VCaP (cell line): ENCODE measurements at regions not wholly inside any gene's neighbourhood (a gene's known extent, or its start where the extent isn't known, plus 50 kb on each side); places are given as distances from the start of the nearest gene placed in this dataset.

ENCODE experiments used
- H3K27ac ChIP-seq: fragments of 450-650 bp; 2 replicates; pipeline ENCODE4 v1.5.1; 2017
- TF ChIP-seq, protein P1 (sequence below): fragments of 450-650 bp; conservative IDR thresholded peaks from 2 replicates; pipeline ENCODE4 v1.5.1; 2017; ENCODE audit warnings: mild to moderate bottlenecking, moderate library complexity

DNA sequence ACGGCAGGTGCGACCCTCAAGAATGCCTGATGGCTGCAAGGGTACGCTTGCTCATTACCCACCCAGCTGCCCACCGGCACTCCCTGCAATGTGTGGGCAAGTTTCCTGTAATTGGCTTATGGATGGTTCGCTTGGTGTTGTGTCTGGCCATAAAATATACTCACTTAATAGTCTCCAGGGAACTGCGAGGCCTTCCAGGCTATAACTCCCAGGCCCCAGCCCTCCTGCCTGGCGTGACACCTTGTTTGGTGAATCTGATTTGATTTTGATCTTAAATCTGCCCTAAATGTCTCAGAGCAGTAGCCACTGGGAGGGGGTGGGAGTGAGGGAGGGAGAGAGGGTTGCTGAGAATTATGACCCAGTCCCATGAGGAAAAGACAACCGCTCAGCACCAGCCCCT, 572.2 kb downstream of the BUD13 start:
- H3K27ac ChIP-seq, result no peak overlapping the region
- TF ChIP-seq, protein P1, sequence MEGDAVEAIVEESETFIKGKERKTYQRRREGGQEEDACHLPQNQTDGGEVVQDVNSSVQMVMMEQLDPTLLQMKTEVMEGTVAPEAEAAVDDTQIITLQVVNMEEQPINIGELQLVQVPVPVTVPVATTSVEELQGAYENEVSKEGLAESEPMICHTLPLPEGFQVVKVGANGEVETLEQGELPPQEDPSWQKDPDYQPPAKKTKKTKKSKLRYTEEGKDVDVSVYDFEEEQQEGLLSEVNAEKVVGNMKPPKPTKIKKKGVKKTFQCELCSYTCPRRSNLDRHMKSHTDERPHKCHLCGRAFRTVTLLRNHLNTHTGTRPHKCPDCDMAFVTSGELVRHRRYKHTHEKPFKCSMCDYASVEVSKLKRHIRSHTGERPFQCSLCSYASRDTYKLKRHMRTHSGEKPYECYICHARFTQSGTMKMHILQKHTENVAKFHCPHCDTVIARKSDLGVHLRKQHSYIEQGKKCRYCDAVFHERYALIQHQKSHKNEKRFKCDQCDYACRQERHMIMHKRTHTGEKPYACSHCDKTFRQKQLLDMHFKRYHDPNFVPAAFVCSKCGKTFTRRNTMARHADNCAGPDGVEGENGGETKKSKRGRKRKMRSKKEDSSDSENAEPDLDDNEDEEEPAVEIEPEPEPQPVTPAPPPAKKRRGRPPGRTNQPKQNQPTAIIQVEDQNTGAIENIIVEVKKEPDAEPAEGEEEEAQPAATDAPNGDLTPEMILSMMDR, result no peak

DNA sequence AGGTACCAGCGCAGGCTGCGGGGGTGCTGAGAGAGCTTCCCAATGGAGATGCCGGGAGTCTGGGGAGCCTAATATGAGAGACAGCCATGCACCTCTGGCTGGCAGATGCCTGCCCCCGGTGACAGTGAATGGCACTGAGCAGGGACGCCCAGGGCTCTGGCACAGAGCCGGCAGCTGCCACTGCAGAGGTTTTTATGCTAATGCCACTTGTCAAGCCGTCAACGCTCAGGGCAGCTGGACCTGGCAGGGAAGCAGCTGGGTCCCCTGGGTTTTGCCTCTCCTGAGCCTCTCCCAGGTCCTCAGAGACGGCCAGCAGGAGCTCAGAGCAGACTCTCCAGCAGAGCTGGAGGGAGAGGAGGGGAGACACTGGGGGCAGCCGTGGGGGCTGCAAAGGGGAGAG, 573.6 kb downstream of the BUD13 start:
- TF ChIP-seq, protein P1, result no peak
- no peak overlapping the region for H3K27ac ChIP-seq

DNA sequence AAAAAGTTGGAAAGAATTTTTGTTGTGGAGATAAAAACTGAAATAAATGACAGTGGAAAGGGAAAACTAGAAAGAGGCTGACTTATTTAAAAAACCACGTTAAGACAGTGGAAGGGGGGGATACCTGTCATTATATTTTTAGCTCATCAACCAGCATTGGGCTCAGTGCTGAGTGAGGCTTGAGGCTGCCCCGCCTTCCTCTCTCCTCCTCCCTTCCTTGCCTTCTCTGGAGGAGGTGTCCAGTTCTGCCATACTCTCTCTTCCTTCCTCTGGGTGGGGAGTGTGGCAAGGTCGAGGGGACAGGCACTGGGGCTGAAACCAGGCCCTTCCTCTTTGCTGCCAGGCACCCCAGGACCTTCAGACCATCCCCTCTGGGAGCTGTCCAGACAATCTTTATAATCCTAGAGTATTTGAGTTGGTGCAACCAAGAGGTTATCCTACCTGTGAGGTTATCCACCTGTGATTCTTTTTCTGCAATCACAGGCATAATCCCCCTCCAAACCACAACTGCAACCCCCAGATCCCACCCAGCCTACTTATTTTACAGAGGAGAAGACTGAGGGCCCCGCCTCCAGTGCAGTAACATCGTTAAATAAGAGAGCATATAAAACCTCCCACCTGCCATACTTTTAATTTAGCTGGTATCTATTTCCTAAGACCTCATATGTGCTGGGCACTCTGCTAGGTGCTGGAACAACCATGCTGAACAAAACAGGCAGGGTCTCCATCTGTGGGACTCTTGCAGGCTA, 578.5 kb downstream of the BUD13 start:
- TF ChIP-seq, protein P1, result no peak
- H3K27ac ChIP-seq, result peak overlapping the region; percentile 95

DNA sequence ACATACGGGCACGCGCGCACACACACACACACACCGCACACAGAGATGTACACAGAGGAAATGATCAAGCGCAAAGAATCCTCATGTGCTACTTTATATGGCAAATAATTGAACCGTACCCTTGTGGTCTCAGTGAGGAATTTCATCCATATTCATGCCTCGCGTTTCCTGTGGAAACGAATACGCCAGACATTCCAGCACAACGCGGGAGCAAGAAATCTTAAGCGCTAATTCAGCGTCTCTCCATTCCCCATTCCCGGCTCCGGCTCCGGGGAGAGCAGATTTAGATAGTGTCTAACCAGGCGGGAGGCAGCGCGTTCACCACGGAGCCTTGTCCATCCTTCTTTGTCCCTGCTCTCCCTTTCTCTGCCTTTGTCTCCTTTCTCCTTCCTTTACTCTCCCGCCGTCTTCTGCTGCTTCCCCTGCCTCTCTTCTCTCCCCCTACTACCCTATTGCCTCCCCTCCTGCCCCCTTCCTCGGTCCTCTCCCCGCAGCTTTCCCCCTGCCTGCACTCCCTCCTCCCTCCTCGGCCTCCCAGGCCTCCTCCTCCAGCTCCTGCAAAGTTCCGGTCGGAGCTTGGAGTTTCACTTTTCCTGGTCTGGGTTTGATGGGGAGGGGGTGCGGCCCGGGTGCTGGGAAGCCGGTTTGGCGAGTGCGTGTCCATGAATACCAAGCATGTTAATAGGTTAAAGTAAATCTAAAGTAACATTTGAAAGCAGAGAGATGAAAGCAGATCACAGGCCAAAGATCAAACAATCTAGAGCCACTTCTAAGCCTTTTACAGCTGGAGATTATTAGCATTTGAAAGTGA, 579.3 kb downstream of the BUD13 start:
- H3K27ac ChIP-seq, result peak overlapping the region; percentile 95
- TF ChIP-seq, protein P1, result peak; percentile 47

DNA sequence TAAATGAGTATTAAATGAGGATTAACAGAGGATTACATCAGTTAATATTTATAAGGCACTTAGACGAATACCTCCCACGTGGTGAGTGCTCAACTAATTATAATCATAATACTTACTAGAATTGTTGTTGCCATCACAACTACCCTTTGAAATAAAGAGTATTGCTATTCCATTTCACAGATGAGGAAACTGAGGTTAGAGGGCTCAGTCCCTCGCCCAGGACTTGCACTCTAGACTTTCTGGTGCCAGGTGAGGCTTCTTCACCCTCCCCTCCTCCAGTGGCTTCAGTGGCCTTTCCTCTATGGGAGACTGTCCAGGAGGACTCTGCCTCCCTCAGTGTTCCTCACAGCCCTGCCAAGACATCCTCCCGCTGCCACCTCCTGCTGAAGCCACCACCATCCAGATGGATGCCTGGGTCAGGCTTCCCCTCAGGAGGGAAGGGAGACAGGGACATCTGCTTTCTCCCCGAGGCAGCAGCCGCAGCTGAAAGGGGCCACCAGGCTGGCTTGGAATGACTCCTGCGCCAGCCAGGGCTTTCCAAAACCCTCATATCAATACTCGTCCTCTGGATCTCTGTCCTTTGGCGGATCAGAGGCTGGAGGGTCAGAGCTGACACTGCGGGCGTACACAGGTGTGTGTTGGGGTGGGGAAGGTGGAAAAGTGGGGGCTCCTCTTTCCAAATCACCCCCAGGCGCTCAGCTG, 580.1 kb downstream of the BUD13 start:
- H3K27ac ChIP-seq, result peak overlapping the region; percentile 95
- TF ChIP-seq, protein P1, result no peak

DNA sequence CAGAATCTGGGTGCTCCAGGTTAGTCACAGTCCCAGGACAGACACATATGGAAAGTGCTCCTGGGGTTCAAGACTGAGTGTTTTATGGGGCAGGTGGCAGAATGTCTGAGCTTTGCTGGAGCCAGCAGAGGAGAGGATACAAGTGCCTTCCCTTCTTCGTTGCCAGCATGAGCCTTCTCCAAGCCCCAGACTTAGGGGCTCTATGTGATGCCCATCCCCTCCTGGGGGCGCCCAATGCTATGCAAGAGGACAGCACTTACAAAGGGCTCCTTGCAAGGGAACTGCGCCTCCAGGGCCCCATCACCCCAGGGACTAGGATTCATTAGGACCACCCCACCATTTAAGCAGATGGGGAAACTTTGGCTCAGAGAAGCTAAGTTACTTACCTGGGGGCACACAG, 581.9 kb downstream of the BUD13 start:
- TF ChIP-seq, protein P1, result no peak
- H3K27ac ChIP-seq, result no peak overlapping the region
